AG08395 (cell line): ENCODE measurements at regions not wholly inside any gene's neighbourhood (a gene's known extent, or its start where the extent isn't known, plus 50 kb on each side); places are given as distances from the start of the nearest gene placed in this dataset.
"Not testable (repeated sequence)": the region's sequence is repeated elsewhere in the genome, so short reads cannot be mapped to it uniquely, and the experiment has no call there.

Source experiments
- DNase-seq: peaks from one replicate; pipeline ENCODE4 v3.0.0; 2012; ENCODE audit warnings: mixed read lengths, low spot score

GRCh38 chr1:47661040-47661439 is 223.2 kb downstream of the FOXD2 start:
- no peak for DNase-seq

- no peak for DNase-seq
Measured at GRCh38 chr1:47662068-47662467, 224.2 kb downstream of the FOXD2 start.

- DNase-seq: no peak
Measured at GRCh38 chr1:47663286-47663685, 225.4 kb downstream of the FOXD2 start.

- no peak for DNase-seq
Measured at GRCh38 chr1:47664356-47664755, 226.5 kb downstream of the FOXD2 start.

- not testable (repeated sequence) for DNase-seq
Measured at GRCh38 chr1:47664896-47665295, 227.1 kb downstream of the FOXD2 start.

- DNase-seq: no peak
Measured at GRCh38 chr1:47669081-47669585, 231.3 kb downstream of the FOXD2 start.

- DNase-seq: no peak
Measured at GRCh38 chr1:47672622-47673021, 234.8 kb downstream of the FOXD2 start.

GRCh38 chr1:47674189-47674588 is 236.3 kb downstream of the FOXD2 start:
- no peak for DNase-seq

- no peak for DNase-seq
Measured at GRCh38 chr1:47675047-47675675, 237.3 kb downstream of the FOXD2 start.

- DNase-seq: no peak
Measured at GRCh38 chr1:47675721-47676120, 237.9 kb downstream of the FOXD2 start.

- DNase-seq: no peak
Measured at GRCh38 chr1:47676311-47677054, 238.6 kb downstream of the FOXD2 start.

- no peak for DNase-seq
Measured at GRCh38 chr1:47677241-47677940, 239.5 kb downstream of the FOXD2 start.

GRCh38 chr1:47678464-47678980 is 240.7 kb downstream of the FOXD2 start:
- DNase-seq: no peak

- no peak for DNase-seq
Measured at GRCh38 chr1:47679301-47679791, 241.5 kb downstream of the FOXD2 start.

GRCh38 chr1:47679826-47680225 is 242.0 kb downstream of the FOXD2 start:
- DNase-seq: no peak

- DNase-seq: no peak
Measured at GRCh38 chr1:47680815-47681475, 243.1 kb downstream of the FOXD2 start.

- DNase-seq: no peak
Measured at GRCh38 chr1:47681735-47682134, 243.9 kb downstream of the FOXD2 start.

- no peak for DNase-seq
Measured at GRCh38 chr1:47682198-47682597, 244.4 kb downstream of the FOXD2 start.

GRCh38 chr1:47682786-47683350 is 245.0 kb downstream of the FOXD2 start:
- no peak for DNase-seq

GRCh38 chr1:47683401-47683800 is 245.6 kb downstream of the FOXD2 start:
- DNase-seq: no peak

- no peak for DNase-seq
Measured at GRCh38 chr1:47684518-47684917, 246.7 kb downstream of the FOXD2 start.
